ENCODE measurements at regions not wholly inside any gene's neighbourhood (a gene's known extent, or its start where the extent isn't known, plus 50 kb on each side); places are given as distances from the start of the nearest gene placed in this dataset.

DNA sequence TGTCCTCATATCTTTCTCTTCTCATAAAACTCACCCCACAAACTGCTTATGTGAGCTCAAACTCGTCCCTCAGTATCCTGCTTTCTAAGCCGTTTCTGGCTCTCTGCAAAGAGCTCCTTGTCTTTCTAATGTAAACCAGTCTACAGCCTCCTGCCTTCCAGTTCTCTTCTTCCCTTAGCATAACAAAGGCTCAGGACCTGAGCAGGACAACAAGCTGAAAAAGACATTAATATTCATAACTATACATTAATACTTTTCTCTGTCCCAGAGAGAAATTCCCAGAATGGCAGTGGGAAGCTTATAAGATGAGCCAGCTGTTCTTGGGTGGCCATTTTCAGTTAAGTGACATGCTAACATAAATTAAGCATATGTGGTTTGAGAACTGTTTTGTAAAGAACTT, 207.0 kb upstream of the TCF21 start:
- Histone ChIP-seq H3K9me3 (ENCODE audit: control insufficient read depth in 4 of 4, insufficient read depth in 3 of 4, low read length in 3 of 4) (no peaks in the 10 kb centered on the region), H3K9ac (ENCODE audit: insufficient read depth in 1 of 2, low read length in 2 of 2) (peak overlapping the region in 1 of 2 donors; percentile 40), H3K4me1 (ENCODE audit: control insufficient read depth in 5 of 5, insufficient read depth in 5 of 5, low read length in 5 of 5) (peaks cover 0 to 42% (median 0%) of the 10 kb centered on the region in 5 donors), H3K27me3 (ENCODE audit: control insufficient read depth in 3 of 3, insufficient read depth in 3 of 3, low read length in 2 of 3) (no peaks in the 10 kb centered on the region), H3K4me3 (no peak overlapping the region), H3K36me3 (ENCODE audit: control insufficient read depth in 4 of 4, insufficient read depth in 4 of 4, low read length in 4 of 4) (no peaks in the 10 kb centered on the region), H3K27ac (ENCODE audit: low read depth in 1 of 2, low read length in 1 of 2) (no peak overlapping the region)
- no peak for TF ChIP-seq CTCF (IDR thresholded peaks at IDR 0.05; ENCODE audit: control extremely low read depth, extremely low read depth)
- DNase-seq = peak; percentile 20 to 66 (median 54)
- WGBS, 2 donors = 15 to 18% methylated on average over 2 of the region's 2 CpGs
- no peak for ATAC-seq (ENCODE audit: insufficient read depth, low FRiP score)

DNA sequence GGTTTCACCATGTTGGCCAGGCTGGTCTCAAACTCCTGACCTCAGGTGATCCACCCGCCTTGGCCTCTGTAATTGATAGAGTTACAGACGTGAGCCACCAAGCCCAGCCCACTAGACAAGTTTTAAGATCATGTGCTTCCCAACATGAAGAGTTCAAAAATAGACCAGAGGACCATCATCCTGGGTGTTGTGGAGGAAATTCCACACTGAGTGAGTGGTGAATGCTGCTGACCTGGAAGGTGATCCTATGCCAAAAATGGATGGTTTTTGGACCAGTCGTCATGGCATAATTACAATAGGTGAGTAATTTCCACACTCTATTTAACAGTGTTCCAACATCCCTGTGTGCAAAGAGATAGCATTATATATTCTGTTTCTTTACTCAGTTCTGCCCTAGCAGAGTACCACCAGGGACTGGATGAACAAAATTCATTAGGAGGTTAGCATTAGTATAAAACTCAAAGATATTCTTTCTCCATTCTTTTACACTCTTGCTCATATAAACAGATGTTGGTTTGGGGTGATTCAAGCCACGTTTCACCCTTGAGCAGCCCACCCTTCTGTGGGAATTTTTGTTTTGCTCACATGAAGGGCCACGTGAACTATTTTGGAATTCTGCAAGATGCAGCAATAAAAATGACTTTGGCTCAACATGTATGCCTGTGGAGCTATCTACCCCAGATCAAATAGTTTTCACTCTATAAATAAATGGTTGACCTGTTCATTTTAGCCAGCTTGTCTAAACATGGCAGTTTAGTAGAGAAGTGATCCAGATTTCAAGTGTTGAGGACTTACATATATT, 206.2 kb upstream of the TCF21 start:
- WGBS, 2 donors = 65 to 71% methylated on average over 5 of the region's 5 CpGs
- DNase-seq = peak in 2 of 3 donors; percentile 29 to 86

DNA sequence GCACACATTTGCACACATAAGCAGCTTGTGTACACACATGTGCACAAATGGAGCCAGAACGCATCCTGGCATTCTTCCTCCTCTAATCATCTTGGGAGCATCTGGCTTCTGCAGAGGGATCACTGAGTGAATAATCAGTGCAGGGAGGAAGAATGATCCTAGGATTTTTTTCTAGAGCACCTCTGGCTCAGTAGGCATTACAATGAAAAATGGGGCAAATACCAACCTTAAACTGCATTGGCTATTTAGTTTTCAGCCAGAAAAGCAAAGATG, 205.7 kb upstream of the TCF21 start:
- H3K4me1 ChIP-seq (ENCODE audit: control insufficient read depth in 5 of 5, insufficient read depth in 5 of 5, low read length in 5 of 5) = peaks cover 0 to 42% (median 0%) of the 10 kb centered on the region in 5 donors
- no peak for TF ChIP-seq CTCF (IDR thresholded peaks at IDR 0.05; ENCODE audit: control extremely low read depth, extremely low read depth)
- 62 to 69% methylated on average over 1 of the region's 1 CpG for WGBS, 2 donors
- H3K27ac ChIP-seq (ENCODE audit: low read depth in 1 of 2, low read length in 1 of 2) = no peak overlapping the region
- H3K9me3 ChIP-seq (ENCODE audit: control insufficient read depth in 4 of 4, insufficient read depth in 3 of 4, low read length in 3 of 4) = no peaks in the 10 kb centered on the region
- no peaks in the 10 kb centered on the region for H3K27me3 ChIP-seq (ENCODE audit: control insufficient read depth in 3 of 3, insufficient read depth in 3 of 3, low read length in 2 of 3)
- ATAC-seq (ENCODE audit: insufficient read depth, low FRiP score) = no peak
- no peak overlapping the region for H3K4me3 ChIP-seq
- no peak overlapping the region for H3K9ac ChIP-seq (ENCODE audit: insufficient read depth in 1 of 2, low read length in 2 of 2)
- no peaks in the 10 kb centered on the region for H3K36me3 ChIP-seq (ENCODE audit: control insufficient read depth in 4 of 4, insufficient read depth in 4 of 4, low read length in 4 of 4)
- DNase-seq = peak in 1 of 3 donors; percentile 54

More for the DNA sequence above, 206.2 kb upstream of the TCF21 start:
- ATAC-seq (ENCODE audit: insufficient read depth, low FRiP score) = no peak
- Histone ChIP-seq H3K4me1 (ENCODE audit: control insufficient read depth in 5 of 5, insufficient read depth in 5 of 5, low read length in 5 of 5) (peaks cover 0 to 42% (median 0%) of the 10 kb centered on the region in 5 donors), H3K9me3 (ENCODE audit: control insufficient read depth in 4 of 4, insufficient read depth in 3 of 4, low read length in 3 of 4) (no peaks in the 10 kb centered on the region), H3K36me3 (ENCODE audit: control insufficient read depth in 4 of 4, insufficient read depth in 4 of 4, low read length in 4 of 4) (no peaks in the 10 kb centered on the region), H3K27me3 (ENCODE audit: control insufficient read depth in 3 of 3, insufficient read depth in 3 of 3, low read length in 2 of 3) (no peaks in the 10 kb centered on the region), H3K4me3 (no peak overlapping the region), H3K27ac (ENCODE audit: low read depth in 1 of 2, low read length in 1 of 2) (no peak overlapping the region), H3K9ac (ENCODE audit: insufficient read depth in 1 of 2, low read length in 2 of 2) (no peak overlapping the region)
- TF ChIP-seq CTCF (IDR thresholded peaks at IDR 0.05; ENCODE audit: control extremely low read depth, extremely low read depth) = no peak

- H3K36me3 ChIP-seq (ENCODE audit: control insufficient read depth in 4 of 4, insufficient read depth in 4 of 4, low read length in 4 of 4) = no peaks in the 10 kb centered on the region
- DNase-seq (peak in 2 of 3 donors; percentile 80 to 81), ATAC-seq (ENCODE audit: insufficient read depth, low FRiP score) (no peak)
- no peak overlapping the region for H3K9ac ChIP-seq (ENCODE audit: insufficient read depth in 1 of 2, low read length in 2 of 2)
- H3K4me1 ChIP-seq (ENCODE audit: control insufficient read depth in 5 of 5, insufficient read depth in 5 of 5, low read length in 5 of 5) = peaks cover 0 to 42% (median 0%) of the 10 kb centered on the region in 5 donors
- 65 to 70% methylated on average over 2 of the region's 2 CpGs for WGBS, 2 donors
- no peak for TF ChIP-seq CTCF (IDR thresholded peaks at IDR 0.05; ENCODE audit: control extremely low read depth, extremely low read depth)
- no peak overlapping the region for H3K4me3 ChIP-seq
- no peaks in the 10 kb centered on the region for H3K27me3 ChIP-seq (ENCODE audit: control insufficient read depth in 3 of 3, insufficient read depth in 3 of 3, low read length in 2 of 3)
- H3K27ac ChIP-seq (ENCODE audit: low read depth in 1 of 2, low read length in 1 of 2) = no peak overlapping the region
- H3K9me3 ChIP-seq (ENCODE audit: control insufficient read depth in 4 of 4, insufficient read depth in 3 of 4, low read length in 3 of 4) = no peaks in the 10 kb centered on the region
These were observed 205.3 kb upstream of the TCF21 start for GRCh38 chr6:133683606-133684005.

Measured in lung (tissue), 11 donors.